Hippocampal formation (tissue), 2 donors: ENCODE measurements at regions not wholly inside any gene's neighbourhood (a gene's known extent, or its start where the extent isn't known, plus 50 kb on each side); places are given as distances from the start of the nearest gene placed in this dataset.
A peak's percentile ranks its signal among the peaks of the same experiment; 100 is the strongest.

Experiments used
- DNase-seq, 2 donors: peaks; one replicate each; lab custom pipeline; 2025; lab: John Stamatoyannopoulos, UW

DNA sequence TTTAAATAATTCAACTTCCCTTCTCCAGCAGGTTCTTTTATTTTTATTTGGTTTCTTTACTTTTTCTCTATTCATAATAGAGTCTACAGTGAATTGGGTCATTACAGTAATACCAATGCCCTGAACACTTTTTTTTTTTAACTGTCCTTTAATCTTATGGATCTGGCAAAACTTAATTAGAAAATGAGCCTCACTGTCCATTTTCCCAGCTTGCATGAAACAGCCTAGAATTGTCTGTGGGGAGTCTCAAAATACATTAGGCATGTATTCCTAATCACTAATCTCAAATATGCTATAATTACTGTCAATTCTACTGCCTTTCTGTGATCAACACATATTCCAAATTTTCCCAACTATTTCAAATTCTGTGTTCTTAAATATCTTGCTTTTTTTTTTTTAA is 406.8 kb downstream of the ANXA1 start:
- no peak for DNase-seq

GRCh38 chr9:73565026-73565425 is 413.4 kb downstream of the ANXA1 start:
- no peak for DNase-seq

GRCh38 chr9:73565833-73566465 is 414.3 kb downstream of the ANXA1 start:
- DNase-seq = peak; percentile 49 to 68

DNA sequence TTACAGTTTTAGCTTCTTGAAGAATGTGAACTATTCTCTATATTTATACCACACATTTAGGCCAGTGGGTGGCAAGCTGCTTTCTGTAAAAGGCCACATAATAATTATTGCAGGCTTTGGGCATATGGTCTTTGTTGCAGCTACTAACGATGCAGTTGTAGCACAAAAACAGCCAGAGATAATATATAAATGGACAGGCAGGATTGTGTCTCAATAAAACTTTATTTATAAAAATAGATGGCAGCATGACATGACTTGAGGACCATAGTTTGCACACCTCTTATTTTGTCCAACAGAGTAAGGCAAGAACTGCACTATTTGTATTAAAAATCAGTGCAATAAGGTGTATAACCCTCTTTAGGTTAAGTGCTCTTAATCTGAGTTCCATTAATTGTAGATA is 415.0 kb downstream of the ANXA1 start:
- DNase-seq = no peak

DNA sequence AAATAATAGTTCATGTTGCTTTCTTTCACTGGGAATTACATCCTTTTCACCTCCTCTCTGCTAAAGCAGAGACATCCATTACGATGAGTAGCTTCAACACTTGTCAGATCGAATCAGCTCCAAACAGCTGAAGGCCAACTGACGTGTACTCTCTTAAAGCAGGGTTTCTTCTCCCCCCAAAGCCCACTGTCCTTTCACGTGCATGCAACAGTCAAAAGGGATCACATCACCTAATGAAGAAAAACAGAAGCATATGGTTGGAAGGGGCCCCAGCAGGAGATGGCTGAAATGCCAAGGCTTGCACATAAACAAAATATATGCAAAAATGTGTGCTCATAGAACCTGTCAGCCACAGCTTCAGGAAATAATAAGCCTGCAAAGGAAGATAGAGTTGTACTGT is 421.6 kb downstream of the ANXA1 start:
- no peak for DNase-seq

GRCh38 chr9:73575101-73576060 is 423.7 kb downstream of the ANXA1 start:
- DNase-seq = no peak

- no peak for DNase-seq
Observed at GRCh38 chr9:73577848-73578247, 426.2 kb downstream of the ANXA1 start.

- DNase-seq = no peak
Observed at GRCh38 chr9:73579823-73580222, 428.2 kb downstream of the ANXA1 start.

DNA sequence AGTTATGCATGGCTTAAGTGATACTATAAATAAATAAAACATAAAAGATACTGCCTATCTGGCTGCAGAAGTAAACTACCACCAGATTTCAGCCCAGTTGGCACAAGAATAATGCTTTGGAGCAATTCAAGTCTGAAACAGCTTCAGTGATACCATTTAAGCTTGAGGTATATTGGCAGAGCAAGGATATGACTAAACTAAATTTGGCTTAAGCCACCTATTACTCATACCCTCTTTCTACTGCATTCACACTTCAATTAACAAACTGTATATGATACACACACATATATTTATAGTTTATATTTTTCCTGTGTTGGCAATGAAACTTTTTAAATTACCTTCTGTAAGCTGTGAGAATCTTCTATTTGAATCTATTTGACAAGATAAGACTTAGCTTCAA is 431.9 kb downstream of the ANXA1 start:
- no peak for DNase-seq

DNA sequence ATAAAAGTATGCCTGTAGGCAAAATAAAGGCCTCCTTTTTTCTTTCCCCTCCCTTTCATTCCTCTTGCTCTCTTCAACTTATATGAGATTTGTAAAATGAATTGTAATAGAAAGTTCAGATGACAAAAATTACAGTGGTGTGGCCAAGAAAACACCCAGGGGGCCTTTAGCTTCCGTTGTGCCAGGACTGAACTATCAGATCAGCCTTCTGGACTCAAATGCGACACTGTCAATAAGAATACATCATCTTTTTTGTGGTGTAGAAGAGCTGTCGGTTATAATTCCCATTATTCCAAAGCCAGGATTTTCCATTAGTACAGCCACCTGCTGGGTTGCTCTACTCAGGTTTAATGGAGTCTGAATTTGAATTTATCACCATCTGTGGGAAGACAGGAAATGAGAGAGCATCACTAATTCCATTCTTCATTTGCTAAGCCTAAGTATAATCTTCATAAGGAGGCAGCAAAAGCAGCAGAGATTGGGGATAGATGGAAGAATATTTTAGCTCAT is 443.4 kb downstream of the ANXA1 start:
- no peak for DNase-seq

DNA sequence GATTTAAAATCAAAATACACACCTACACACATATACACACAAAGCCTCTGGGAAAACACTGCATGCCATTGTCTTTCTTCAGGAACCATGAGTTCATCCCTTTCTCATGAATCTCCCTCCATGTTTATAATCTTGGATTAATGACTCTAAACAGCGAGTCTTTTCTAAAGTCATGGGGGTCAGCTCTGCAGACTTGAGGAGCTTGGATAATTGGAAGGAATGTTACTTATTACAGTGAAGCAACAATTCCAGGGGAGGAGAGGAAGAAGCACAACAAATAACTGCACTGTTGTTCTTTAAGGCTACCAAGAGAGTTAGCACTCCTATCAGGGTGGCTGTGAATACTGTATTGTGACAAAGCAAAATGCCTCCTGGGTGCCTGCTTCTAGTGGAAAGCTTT is 444.7 kb downstream of the ANXA1 start:
- no peak for DNase-seq

DNA sequence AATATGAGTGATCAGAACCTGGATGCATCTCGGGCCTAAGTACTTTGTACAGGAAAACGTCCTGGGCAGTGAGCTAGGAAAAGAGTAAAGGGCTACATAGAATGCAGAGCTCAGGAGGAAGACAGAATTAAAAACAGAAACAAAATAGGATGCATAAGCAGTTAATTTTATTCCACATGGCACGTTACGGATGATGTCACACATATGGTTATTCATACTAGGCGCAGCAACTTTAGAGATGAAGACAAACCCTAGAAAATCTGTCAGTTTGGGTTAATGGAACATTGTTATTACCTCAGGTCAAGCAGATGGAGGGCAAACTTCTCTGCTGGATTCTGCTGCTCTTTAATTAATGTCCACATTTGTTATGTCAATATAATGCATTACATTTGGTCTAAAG is 445.4 kb downstream of the ANXA1 start:
- DNase-seq = no peak

- no peak for DNase-seq
Observed at GRCh38 chr9:73597771-73598170, 446.1 kb downstream of the ANXA1 start.

- DNase-seq = no peak
Observed at GRCh38 chr9:73609381-73609780, 457.7 kb downstream of the ANXA1 start.

DNA sequence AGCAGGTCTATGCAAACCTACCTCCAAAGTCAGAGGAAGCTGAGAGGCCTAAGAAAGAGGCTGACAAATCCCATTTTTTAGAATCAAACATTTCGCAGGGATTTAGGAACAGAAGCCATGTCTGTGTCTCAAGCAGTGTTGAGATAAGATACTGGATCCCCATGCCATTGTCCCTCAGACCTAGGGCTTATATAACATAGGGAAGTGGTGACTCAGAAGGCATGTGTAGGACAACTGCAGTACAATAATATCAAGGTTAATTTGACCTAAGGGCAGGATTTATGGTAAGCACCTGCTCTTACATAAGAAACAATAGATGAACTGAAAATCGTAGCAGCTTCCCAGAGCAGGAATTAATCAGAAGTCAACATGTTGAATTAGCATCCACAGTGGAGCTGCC is 459.4 kb downstream of the ANXA1 start:
- DNase-seq = no peak

- DNase-seq = no peak
Observed at GRCh38 chr9:73613092-73613701, 461.5 kb downstream of the ANXA1 start.

- DNase-seq = no peak
Observed at GRCh38 chr9:73615557-73615956, 463.9 kb downstream of the ANXA1 start.

- no peak for DNase-seq
Observed at GRCh38 chr9:73617586-73617985, 465.9 kb downstream of the ANXA1 start.

DNA sequence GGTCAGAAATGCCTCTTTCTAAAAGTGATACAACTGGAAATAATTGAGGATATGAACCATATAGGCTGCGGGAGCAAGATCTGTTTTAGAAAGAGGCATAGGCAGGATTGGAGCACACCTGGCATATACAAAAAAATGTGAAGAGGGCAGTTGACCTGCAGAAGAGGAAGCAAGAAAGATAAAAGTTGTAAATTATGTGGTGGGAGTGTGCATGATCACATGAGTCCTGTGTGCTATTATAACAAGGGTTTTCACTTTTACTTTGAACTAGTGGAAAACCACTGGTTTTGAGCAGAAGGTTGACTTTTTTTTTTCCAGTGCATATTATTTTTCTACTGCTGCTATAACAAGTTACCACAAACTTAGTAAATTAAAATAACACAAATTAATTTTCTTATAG is 489.3 kb downstream of the ANXA1 start:
- no peak for DNase-seq

DNA sequence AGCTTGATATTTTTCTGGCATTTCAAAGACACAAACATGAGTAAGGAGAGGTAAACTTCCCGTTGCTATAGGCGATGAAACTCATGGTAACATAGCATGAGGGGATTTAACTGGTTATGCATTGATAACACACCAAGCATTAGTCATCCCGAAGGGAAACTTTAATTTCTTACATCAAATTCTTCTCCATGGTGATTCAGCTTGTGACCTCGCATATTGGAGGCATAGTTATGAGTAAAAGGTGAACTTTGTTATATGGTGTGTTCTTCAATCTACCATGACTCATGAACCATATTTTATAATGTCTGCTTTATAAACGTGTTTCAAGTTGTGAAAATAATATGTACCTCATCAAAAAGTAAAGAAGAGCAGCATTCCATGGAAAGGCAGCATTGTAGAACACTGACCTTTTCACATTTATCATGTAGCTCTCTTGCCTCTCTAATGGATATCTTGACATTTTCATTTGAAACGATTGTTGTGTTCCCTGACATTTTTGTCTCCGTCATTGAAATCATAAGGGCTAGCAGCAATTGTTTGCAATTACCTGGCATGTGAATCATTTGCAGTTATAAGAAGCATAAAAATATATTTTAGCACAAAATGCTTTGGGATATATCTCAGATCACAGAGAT is 491.8 kb downstream of the ANXA1 start:
- DNase-seq = no peak

GRCh38 chr9:73647560-73647959 is 495.9 kb downstream of the ANXA1 start:
- DNase-seq = no peak

DNA sequence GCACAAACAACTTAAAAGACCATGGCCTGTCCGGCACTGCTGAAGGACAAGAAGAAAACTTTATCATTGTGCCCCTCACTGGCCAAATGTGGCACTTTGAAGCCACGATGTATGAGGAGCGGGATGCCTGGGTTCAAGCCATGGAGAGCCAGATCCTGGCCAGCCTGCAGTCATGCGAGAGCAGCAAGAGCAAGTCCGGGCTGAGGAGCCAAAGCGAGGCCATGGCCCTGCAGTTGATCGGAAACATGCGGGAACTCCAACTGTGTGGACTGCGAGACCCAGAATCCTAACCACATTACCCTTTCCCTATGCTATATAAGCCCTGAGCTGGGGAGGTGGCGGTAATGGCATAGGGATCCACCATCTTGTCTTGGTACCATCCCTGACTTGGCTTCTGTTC is 497.9 kb downstream of the ANXA1 start:
- DNase-seq = no peak
